GM12891 (cell line): ENCODE measurements at regions not wholly inside any gene's neighbourhood (a gene's known extent, or its start where the extent isn't known, plus 50 kb on each side); places are given as distances from the start of the nearest gene placed in this dataset.

ENCODE experiments used
- DNase-seq: peaks from one replicate; pipeline ENCODE4 v3.0.0; 2011; ENCODE audit warnings: low spot score; ENCODE audit not compliant: insufficient read length
- FAIRE-seq: peaks from 2 replicates; lab custom pipeline; 2011; peaks lifted over from hg19 to GRCh38; lab: Jason Lieb, UNC
- PAX5 ChIP-seq: IDR thresholded peaks from 2 replicates; pipeline ENCODE4 v1.6.1; 2011; ENCODE audit warnings: low read length, moderate library complexity, mild to moderate bottlenecking; ENCODE audit not compliant: insufficient read depth, severe bottlenecking
- POLR2A ChIP-seq: IDR thresholded peaks from 2 replicates; pipeline ENCODE4 v1.6.1; 2011; ENCODE audit warnings: low read depth, low read length, control low read depth
- POLR2AphosphoS5 ChIP-seq: IDR thresholded peaks from 2 replicates; pipeline ENCODE4 v1.6.1; 2011; ENCODE audit warnings: low read depth, low read length, control low read depth
- POU2F2 ChIP-seq: IDR thresholded peaks from 2 replicates; pipeline ENCODE4 v1.6.1; 2011; ENCODE audit warnings: low read depth, mild to moderate bottlenecking, control low read depth, low read length, moderate library complexity
- SPI1 ChIP-seq: IDR thresholded peaks from 2 replicates; pipeline ENCODE4 v1.6.1; 2011; ENCODE audit warnings: low read depth, low read length, control low read depth
- TAF1 ChIP-seq: IDR thresholded peaks from 2 replicates; pipeline ENCODE4 v1.6.1; 2011; ENCODE audit warnings: low read depth, low read length, control low read depth

GRCh38 chr14:89618811-89619551, 201.9 kb upstream of the FOXN3 start:
- TF ChIP-seq SPI1 (no peak), PAX5 (no peak), POLR2A (peak; percentile 58; the same call in 1 of the 2 replicates), POLR2AphosphoS5 (no peak), POU2F2 (0 out of 2 replicates have a peak, but pooled peaks have one; percentile 32), TAF1 (peak; percentile 65; the same call in 1 of the 2 replicates)
- peak; percentile 63 for DNase-seq
- peak; percentile 69 for FAIRE-seq

- DNase-seq (no peak), FAIRE-seq (no peak)
- TF ChIP-seq TAF1 = no peak
- TF ChIP-seq PAX5 = no peak
- no peak for TF ChIP-seq POLR2AphosphoS5
- TF ChIP-seq SPI1 = no peak
- no peak for TF ChIP-seq POLR2A
- no peak for TF ChIP-seq POU2F2
These were observed 201.3 kb upstream of the FOXN3 start for GRCh38 chr14:89618330-89618708.

DNA sequence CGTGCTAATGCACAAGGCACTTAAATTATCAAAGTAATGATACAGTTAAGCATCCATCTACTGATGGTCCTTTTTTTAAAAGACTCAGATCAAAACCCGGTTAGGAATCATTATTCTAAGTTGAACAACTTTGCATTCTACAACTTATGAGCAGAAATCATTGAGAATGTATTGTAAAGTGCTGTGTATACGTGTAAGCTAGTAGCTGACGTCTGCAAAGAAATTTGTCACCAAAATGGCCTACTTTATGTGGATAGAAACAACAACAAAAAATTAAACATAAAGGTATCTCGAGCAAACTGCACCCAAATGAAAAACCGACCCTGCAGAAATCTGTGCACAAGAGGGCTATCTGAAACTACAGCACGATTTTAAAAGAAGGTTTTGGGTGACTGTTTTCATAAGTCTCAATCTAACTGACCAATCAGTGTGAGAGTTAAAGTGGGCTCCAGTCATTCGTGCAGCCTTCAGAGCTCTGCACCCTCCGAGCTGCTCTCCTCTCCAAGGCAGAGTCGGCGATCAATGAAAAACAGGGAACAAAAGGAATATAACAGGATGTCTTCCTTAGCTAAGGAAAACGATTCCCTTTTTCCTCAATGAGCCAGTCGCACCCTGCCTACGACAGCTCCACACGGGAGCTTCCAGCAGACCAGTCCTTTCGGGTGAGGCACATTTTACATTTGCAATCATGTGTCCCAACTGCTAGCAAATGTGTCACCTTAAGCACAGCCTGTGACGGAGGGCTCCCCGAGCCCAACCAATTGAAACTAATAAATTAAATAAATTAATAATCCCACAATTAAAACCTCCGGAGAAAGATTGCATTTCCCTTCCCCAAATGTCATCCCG, 200.7 kb upstream of the FOXN3 start:
- no peak for TF ChIP-seq POLR2A
- no peak for TF ChIP-seq POLR2AphosphoS5
- no peak for TF ChIP-seq PAX5
- TF ChIP-seq TAF1 = no peak
- TF ChIP-seq POU2F2 = no peak
- FAIRE-seq (peak; percentile 72), DNase-seq (no peak)

- FAIRE-seq (peak; percentile 75), DNase-seq (peak; percentile 44)
- TF ChIP-seq POLR2AphosphoS5 (no peak), PAX5 (no peak), POU2F2 (no peak), SPI1 (no peak), POLR2A (no peak), TAF1 (no peak)
These were observed 199.9 kb upstream of the FOXN3 start for GRCh38 chr14:89616852-89617341.

DNA sequence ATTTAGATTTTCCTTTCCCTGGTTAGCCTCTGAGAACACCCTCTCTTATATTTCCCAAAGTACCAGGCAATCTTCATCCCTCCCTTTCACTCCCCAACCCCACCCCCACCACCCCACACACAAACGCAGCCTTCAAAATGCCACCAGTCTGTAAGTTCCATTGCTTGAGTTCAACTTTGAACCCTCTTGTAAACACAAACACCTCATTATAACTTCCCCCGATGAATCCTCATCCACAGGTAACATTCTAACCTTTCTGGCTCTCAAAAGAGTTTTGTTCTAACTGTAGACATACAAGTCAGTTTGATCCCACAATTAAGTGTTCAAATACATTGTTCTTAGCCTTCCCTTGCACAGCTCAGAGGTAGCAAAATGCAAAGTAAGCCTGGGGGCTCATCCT, 199.4 kb upstream of the FOXN3 start:
- FAIRE-seq (no peak), DNase-seq (no peak)
- no peak for TF ChIP-seq TAF1
- TF ChIP-seq POLR2A = no peak
- no peak for TF ChIP-seq SPI1
- TF ChIP-seq POU2F2 = no peak
- TF ChIP-seq PAX5 = no peak
- no peak for TF ChIP-seq POLR2AphosphoS5

- FAIRE-seq (no peak), DNase-seq (no peak)
- TF ChIP-seq PAX5 (no peak), POLR2AphosphoS5 (no peak), POLR2A (no peak), POU2F2 (no peak), SPI1 (no peak), TAF1 (no peak)
These were observed 198.4 kb upstream of the FOXN3 start for GRCh38 chr14:89615421-89615820.

- TF ChIP-seq SPI1 (no peak), POU2F2 (no peak), PAX5 (no peak), POLR2A (no peak), TAF1 (no peak), POLR2AphosphoS5 (no peak)
- no peak for DNase-seq
- no peak for FAIRE-seq
These were observed 197.1 kb upstream of the FOXN3 start for GRCh38 chr14:89614009-89614691.

DNA sequence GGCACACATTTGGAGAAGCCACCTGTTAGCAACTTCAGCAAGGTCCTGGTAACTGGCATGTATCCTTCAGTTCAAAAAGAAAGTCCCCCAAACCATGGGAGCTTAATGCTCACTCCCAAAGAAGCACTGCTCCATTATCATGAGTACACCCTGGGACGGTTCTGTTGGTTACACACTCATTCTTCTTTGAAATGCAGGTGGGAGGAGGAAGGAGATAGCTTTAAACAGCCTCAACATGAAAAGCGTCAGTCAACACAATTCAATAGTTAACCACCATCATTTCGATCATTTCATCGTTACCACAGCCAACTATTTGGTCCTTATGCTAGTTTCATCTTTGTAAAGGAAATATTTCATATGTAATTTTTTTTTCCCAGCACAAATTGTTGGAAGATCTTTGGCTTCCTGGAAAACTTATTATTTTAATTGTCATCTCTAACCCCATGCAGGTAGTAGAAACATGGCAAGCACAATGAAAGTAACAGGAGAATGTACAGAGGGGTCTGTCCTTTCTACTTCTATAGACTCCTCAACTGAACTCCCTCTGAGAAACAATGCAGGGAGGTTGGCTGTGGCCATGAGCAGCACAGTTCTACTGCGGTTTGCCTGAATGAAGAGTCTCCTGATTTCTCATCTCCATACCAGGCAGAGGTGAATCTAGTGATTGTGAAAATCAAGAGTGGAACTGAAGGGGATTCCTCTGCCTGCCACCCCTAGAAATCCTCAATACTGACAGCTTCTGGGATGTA, 196.4 kb upstream of the FOXN3 start:
- DNase-seq (no peak), FAIRE-seq (no peak)
- TF ChIP-seq POLR2A (no peak), SPI1 (no peak), POLR2AphosphoS5 (no peak), PAX5 (no peak), POU2F2 (no peak), TAF1 (no peak)
